ENCODE measurements at regions not wholly inside any gene's neighbourhood (a gene's known extent, or its start where the extent isn't known, plus 50 kb on each side); places are given as distances from the start of the nearest gene placed in this dataset.

GRCh38 chr3:64342940-64343688, 117.8 kb upstream of the PRICKLE2 start:
- ATAC-seq (no peak), DNase-seq (no peak)
- intact Hi-C loops (cut with DNase I): no loop called here
- no peak for TF ChIP-seq CTCF (IDR thresholded peaks at IDR 0.05)
- 79 to 84% (median 82%) methylated on average over 6 of the region's 6 CpGs for WGBS, 3 donors
- H3K36me3 ChIP-seq (ENCODE audit: insufficient read depth in 1 of 2, low read depth in 1 of 2): no peaks in the 10 kb centered on the region
- H3K9me3 ChIP-seq: no peaks in the 10 kb centered on the region
- H3K4me1 ChIP-seq: no peaks in the 10 kb centered on the region
- no peaks in the 10 kb centered on the region for H3K27me3 ChIP-seq (ENCODE audit: insufficient read depth in 3 of 3, low read length in 2 of 3)
- no peak overlapping the region for H3K27ac ChIP-seq
- no peak overlapping the region for H3K4me3 ChIP-seq

- Histone ChIP-seq H3K27ac (no peak overlapping the region), H3K4me1 (no peaks in the 10 kb centered on the region), H3K36me3 (ENCODE audit: insufficient read depth in 1 of 2, low read depth in 1 of 2) (no peaks in the 10 kb centered on the region), H3K9me3 (no peaks in the 10 kb centered on the region), H3K27me3 (ENCODE audit: insufficient read depth in 3 of 3, low read length in 2 of 3) (no peaks in the 10 kb centered on the region), H3K4me3 (no peak overlapping the region)
- 33 to 58% (median 38%) methylated on average over 1 of the region's 1 CpG for WGBS, 3 donors
- peak in 1 of 2 donors; percentile 21 for DNase-seq
- ATAC-seq: no peak
- intact Hi-C loops (cut with DNase I): no loop called here
- TF ChIP-seq CTCF (IDR thresholded peaks at IDR 0.05): no peak
These were observed 116.0 kb upstream of the PRICKLE2 start for GRCh38 chr3:64341296-64341695.

GRCh38 chr3:64340641-64341101, 115.4 kb upstream of the PRICKLE2 start:
- no peaks in the 10 kb centered on the region for H3K9me3 ChIP-seq
- H3K27me3 ChIP-seq (ENCODE audit: insufficient read depth in 3 of 3, low read length in 2 of 3): no peaks in the 10 kb centered on the region
- no peak for TF ChIP-seq CTCF (IDR thresholded peaks at IDR 0.05)
- WGBS, 3 donors: 49 to 57% (median 52%) methylated on average over 11 of the region's 11 CpGs
- no peaks in the 10 kb centered on the region for H3K36me3 ChIP-seq (ENCODE audit: insufficient read depth in 1 of 2, low read depth in 1 of 2)
- H3K4me1 ChIP-seq: no peaks in the 10 kb centered on the region
- H3K27ac ChIP-seq: no peak overlapping the region
- H3K4me3 ChIP-seq: no peak overlapping the region
- intact Hi-C loops (cut with DNase I): no loop called here
- ATAC-seq (no peak), DNase-seq (no peak)

- Histone ChIP-seq H3K27ac (no peak overlapping the region), H3K4me3 (no peak overlapping the region), H3K4me1 (no peaks in the 10 kb centered on the region), H3K36me3 (ENCODE audit: insufficient read depth in 1 of 2, low read depth in 1 of 2) (no peaks in the 10 kb centered on the region), H3K9me3 (no peaks in the 10 kb centered on the region), H3K27me3 (ENCODE audit: insufficient read depth in 3 of 3, low read length in 2 of 3) (no peaks in the 10 kb centered on the region)
- no peak for TF ChIP-seq CTCF (IDR thresholded peaks at IDR 0.05)
- 81 to 85% (median 84%) methylated on average over 3 of the region's 3 CpGs for WGBS, 3 donors
- DNase-seq (no peak), ATAC-seq (no peak)
- intact Hi-C loops (cut with DNase I): no loop called here
These were observed 111.2 kb upstream of the PRICKLE2 start for GRCh38 chr3:64336488-64336887.
